HepG2 (cell line): ENCODE measurements at regions not wholly inside any gene's neighbourhood (a gene's known extent, or its start where the extent isn't known, plus 50 kb on each side); places are given as distances from the start of the nearest gene placed in this dataset.

Experiments used
- BCL3 ChIP-seq: sonication (generic); formaldehyde crosslinking; IDR thresholded peaks from 2 replicates; pipeline ENCODE4 v1.5.1; 2020; ENCODE audit warnings: mild to moderate bottlenecking, missing genetic modification reagents, moderate library complexity
- CEBPZ ChIP-seq: IDR thresholded peaks from 2 replicates; pipeline ENCODE4 v1.6.1; 2012; ENCODE audit warnings: low read length, improper control_type of control experiment
- EP300 ChIP-seq, 3 experiments: sonication (generic) in 1 of 3; formaldehyde crosslinking in 1 of 3; IDR thresholded peaks; 2 replicates each; pipeline versions ENCODE4 v1.5.1 to v1.6.1; 2011 to 2020; ENCODE audit warnings: low read depth in 2 of 3, low read length in 2 of 3, borderline replicate concordance in 1 of 3, improper control_type of control experiment in 1 of 3, mild to moderate bottlenecking in 1 of 3, missing genetic modification reagents in 1 of 3, moderate library complexity in 1 of 3
- HMGA1 ChIP-seq: sonication (generic); formaldehyde crosslinking; conservative IDR thresholded peaks from 2 replicates; pipeline ENCODE4 v1.4.0; 2020; ENCODE audit warnings: missing genetic modification reagents
- IRF2 ChIP-seq: IDR thresholded peaks from 2 replicates; pipeline ENCODE4 v1.6.1; 2018; ENCODE audit warnings: missing genetic modification reagents, missing compliant biosample characterization
- LCORL ChIP-seq, 2 experiments: fragments of 450-650 bp in 1 of 2; sonication (generic) in 1 of 2; formaldehyde crosslinking in 1 of 2; IDR thresholded peaks; 2 replicates each; pipeline versions ENCODE4 v1.5.0 to v1.6.1; 2017 to 2020; ENCODE audit warnings: antibody characterized with exemption in 1 of 2, missing genetic modification reagents in 1 of 2
- NKX3-1 ChIP-seq: sonication (generic); formaldehyde crosslinking; IDR thresholded peaks from 2 replicates; pipeline ENCODE4 v1.5.0; 2020; ENCODE audit warnings: missing genetic modification reagents
- RXRB ChIP-seq: IDR thresholded peaks from 2 replicates; pipeline ENCODE4 v1.6.1; 2016; ENCODE audit warnings: borderline replicate concordance, missing genetic modification reagents, missing compliant biosample characterization
- SIN3B ChIP-seq: fragments of 150-350 bp; IDR thresholded peaks from 2 replicates; pipeline ENCODE4 v1.6.1; 2014; ENCODE audit warnings: low read length
- SRSF4 ChIP-seq: fragments of 200-400 bp; formaldehyde crosslinking; IDR thresholded peaks from one replicate; pipeline ENCODE4 v1.6.1; 2018; ENCODE audit warnings: mild to moderate bottlenecking, low read depth, low read length, moderate library complexity; ENCODE audit not compliant: poor library complexity, severe bottlenecking
- USF2 ChIP-seq, 2 experiments: sonication (generic) in 1 of 2; formaldehyde crosslinking in 1 of 2; IDR thresholded peaks; 2 replicates each; pipeline versions ENCODE4 v1.5.1 to v1.6.1; 2011 to 2020; ENCODE audit warnings: borderline replicate concordance in 1 of 2, low read depth in 1 of 2, low read length in 1 of 2, mild to moderate bottlenecking in 1 of 2, missing genetic modification reagents in 1 of 2, moderate library complexity in 1 of 2
- ZBTB4 ChIP-seq: sonication (generic); formaldehyde crosslinking; IDR thresholded peaks from 2 replicates; pipeline ENCODE4 v1.4.0; 2020; ENCODE audit warnings: missing genetic modification reagents, mild to moderate bottlenecking, borderline replicate concordance
- ZFP36L1 ChIP-seq: sonication (generic); formaldehyde crosslinking; IDR thresholded peaks from 2 replicates; pipeline ENCODE4 v1.8.0; 2022; ENCODE audit warnings: mild to moderate bottlenecking, missing genetic modification reagents, moderate library complexity
- ZMYM2 ChIP-seq: sonication (generic); formaldehyde crosslinking; IDR thresholded peaks from 2 replicates; pipeline ENCODE4 v1.8.0; 2022; ENCODE audit warnings: mild to moderate bottlenecking, missing genetic modification reagents
- ZNF205 ChIP-seq: IDR thresholded peaks from 2 replicates; pipeline ENCODE4 v1.6.1; 2018; ENCODE audit warnings: missing biosample characterization, missing genetic modification reagents
- ZNF460 ChIP-seq: sonication (generic); formaldehyde crosslinking; IDR thresholded peaks from 2 replicates; pipeline ENCODE4 v1.5.1; 2020; ENCODE audit warnings: missing genetic modification reagents, mild to moderate bottlenecking, borderline replicate concordance
- ZNF556 ChIP-seq: sonication (generic); formaldehyde crosslinking; IDR thresholded peaks from 2 replicates; pipeline ENCODE4 v1.4.0; 2020; ENCODE audit warnings: mild to moderate bottlenecking, missing genetic modification reagents, borderline replicate concordance
- ZNF777 ChIP-seq: sonication (generic); formaldehyde crosslinking; IDR thresholded peaks from 2 replicates; pipeline ENCODE4 v1.4.0; 2020; ENCODE audit warnings: missing genetic modification reagents

GRCh38 chr2:42957109-42957860, 164.9 kb upstream of the HAAO start (continued):
- TF ChIP-seq BCL3 (CRISPR knock-in tag) (no peak), ZNF205 (CRISPR knock-in tag) (no peak), CEBPZ (no peak), ZFP36L1 (CRISPR knock-in tag) (no peak), RXRB (CRISPR knock-in tag) (peak; percentile 29; the same call in 1 of the 2 replicates), HMGA1 (CRISPR knock-in tag) (no peak), IRF2 (no peak), LCORL (IDR thresholded peaks at IDR 0.05) (no peak), LCORL (CRISPR knock-in tag; IDR thresholded peaks at IDR 0.05) (no peak), ZBTB4 (CRISPR knock-in tag) (no peak), ZNF460 (no peak), ZMYM2 (peak; percentile 48; the same call in 1 of the 2 replicates), ZNF556 (CRISPR knock-in tag) (no peak), USF2 (IDR thresholded peaks at IDR 0.05; ENCODE audit: low read depth, low read length) (no peak), USF2 (CRISPR knock-in tag; IDR thresholded peaks at IDR 0.05; ENCODE audit: borderline replicate concordance) (no peak), ZNF777 (no peak), EP300 (IDR thresholded peaks at IDR 0.05; ENCODE audit: low read depth in 2 of 2, low read length in 2 of 2) (peak in 1 of 2 experiments; percentile 59; a peak in 1 of 4 replicates), EP300 (CRISPR knock-in tag; IDR thresholded peaks at IDR 0.05; ENCODE audit: borderline replicate concordance) (no peak), SIN3B (no peak), SRSF4 (no peak), NKX3-1 (CRISPR knock-in tag) (no peak)
